H1 (cell line): ENCODE measurements at regions not wholly inside any gene's neighbourhood (a gene's known extent, or its start where the extent isn't known, plus 50 kb on each side); places are given as distances from the start of the nearest gene placed in this dataset.

ENCODE experiments used
- CTCF ChIA-PET: fragments of 300-600 bp; sonication (Branson Sonifier 250); formaldehyde crosslinking; loops from one replicate; lab custom pipeline; 2021; ENCODE audit not compliant: partially characterized antibody; lab: Charles Lee
- POLR2A ChIA-PET: fragments of 300-600 bp; sonication (Branson Sonifier 250); formaldehyde crosslinking; loops from one replicate; lab custom pipeline; 2021; ENCODE audit warnings: inconsistent platforms; ENCODE audit not compliant: partially characterized antibody; lab: Charles Lee
- DNase-seq, 2 experiments: peaks; one replicate each; pipeline versions ENCODE4 v3.0.0 to v3.0.0-alpha.2; 2010 to 2022; ENCODE audit warnings: low spot score in 2 of 2, low read depth in 1 of 2, mixed read lengths in 1 of 2
- FAIRE-seq: peaks from 2 replicates; lab custom pipeline; 2011; peaks lifted over from hg19 to GRCh38; lab: Jason Lieb, UNC
- H2AFZ ChIP-seq: 2 replicates; pipeline ENCODE4 v1.8.1; 2012; ENCODE audit warnings: low read length, inconsistent platforms
- H2AK5ac ChIP-seq: 2 replicates; pipeline ENCODE4 v1.6.1; 2013; ENCODE audit warnings: low read depth, low read length
- H2BK120ac ChIP-seq: replicated peaks from 2 replicates; pipeline ENCODE3; 2013; ENCODE audit warnings: low read depth, low read length, inconsistent platforms
- H2BK12ac ChIP-seq: 2 replicates; pipeline ENCODE4 v1.6.1; 2013; ENCODE audit warnings: low read depth, low read length
- H2BK15ac ChIP-seq: 2 replicates; pipeline ENCODE4 v1.6.1; 2013; ENCODE audit warnings: low read length
- H2BK20ac ChIP-seq: 2 replicates; pipeline ENCODE4 v1.6.1; 2013; ENCODE audit warnings: low read length
- H2BK5ac ChIP-seq: 2 replicates; pipeline ENCODE4 v1.6.1; 2013; ENCODE audit warnings: low read depth, low read length
- H3K14ac ChIP-seq: 2 replicates; pipeline ENCODE4 v1.6.1; 2013; ENCODE audit warnings: inconsistent platforms; ENCODE audit not compliant: insufficient read length
- H3K18ac ChIP-seq: 2 replicates; pipeline ENCODE4 v1.6.1; 2013; ENCODE audit warnings: low read length; ENCODE audit errors: extremely low read depth
- H3K23ac ChIP-seq: 2 replicates; pipeline ENCODE4 v1.6.1; 2013; ENCODE audit warnings: inconsistent platforms; ENCODE audit not compliant: insufficient read length
- H3K23me2 ChIP-seq: 2 replicates; pipeline ENCODE4 v1.6.1; 2013; ENCODE audit warnings: low read depth, low read length
- H3K27ac ChIP-seq: 2 replicates; pipeline ENCODE4 v1.6.1; 2011; ENCODE audit warnings: low read depth, low read length, inconsistent platforms
- H3K27me3 ChIP-seq, 4 experiments: replicated peaks in 1 of 4; 1 replicate in 1 of 4; 2 replicates in 3 of 4; pipeline versions ENCODE4 v1.6.1 to v1.8.1; 2011 to 2013; ENCODE audit warnings: low read length in 3 of 4, mild to moderate bottlenecking in 3 of 4, inconsistent platforms in 2 of 4, mixed read lengths in 2 of 4, moderate library complexity in 1 of 4; ENCODE audit not compliant: control insufficient read depth in 3 of 4, insufficient read depth in 3 of 4; ENCODE audit errors: extremely low read depth in 1 of 4
- H3K36me3 ChIP-seq, 4 experiments: 2 replicates each; pipeline versions ENCODE4 v1.6.1 to v1.8.1; 2011 to 2013; ENCODE audit warnings: mild to moderate bottlenecking in 4 of 4, low read length in 3 of 4, moderate library complexity in 2 of 4, control low read depth in 1 of 4, inconsistent platforms in 1 of 4; ENCODE audit not compliant: insufficient read depth in 4 of 4, control insufficient read depth in 2 of 4
- H3K4ac ChIP-seq: replicated peaks from 2 replicates; pipeline ENCODE3; 2013; ENCODE audit warnings: low read length, low read depth, mixed read lengths, inconsistent platforms; ENCODE audit not compliant: insufficient read length
- H3K4me1 ChIP-seq, 4 experiments: replicated peaks in 1 of 4; 1 replicate in 1 of 4; 2 replicates in 3 of 4; pipeline versions ENCODE4 v1.6.1 to v1.8.1; 2011 to 2013; ENCODE audit warnings: low read length in 3 of 4, inconsistent platforms in 2 of 4, mixed read lengths in 1 of 4; ENCODE audit not compliant: insufficient read depth in 4 of 4, control insufficient read depth in 3 of 4
- H3K4me2 ChIP-seq, 2 experiments: 2 replicates each; pipeline versions ENCODE4 v1.6.1 to v1.8.1; 2011 to 2013; ENCODE audit warnings: low read depth in 2 of 2, low read length in 2 of 2, control low read depth in 1 of 2, inconsistent platforms in 1 of 2, mild to moderate bottlenecking in 1 of 2; ENCODE audit not compliant: insufficient read depth in 1 of 2
- H3K4me3 ChIP-seq, 4 experiments: fragments of 200-600, 300-600 bp in 1 of 4; sonication (generic), shearing (Covaris generic), sonication (Bioruptor Twin) in 1 of 4; 2 replicates each; pipeline versions ENCODE4 v1.5.1 to v1.8.1; 2011 to 2016; ENCODE audit warnings: low read length in 4 of 4, low read depth in 3 of 4, control low read depth in 2 of 4, inconsistent platforms in 2 of 4, mild to moderate bottlenecking in 2 of 4, mixed read lengths in 1 of 4, moderate library complexity in 1 of 4; ENCODE audit not compliant: insufficient read depth in 2 of 4; ENCODE audit errors: extremely low read depth in 1 of 4
- H3K56ac ChIP-seq: replicated peaks from 2 replicates; pipeline ENCODE3; 2013; ENCODE audit warnings: low read depth, mild to moderate bottlenecking, mixed read lengths, low read length, inconsistent platforms; ENCODE audit not compliant: insufficient read length
- H3K79me1 ChIP-seq: 2 replicates; pipeline ENCODE4 v1.6.1; 2013; ENCODE audit warnings: low read depth, low read length, control low read depth
- H3K79me2 ChIP-seq, 2 experiments: 2 replicates each; pipeline versions ENCODE4 v1.6.1 to v1.8.1; 2012 to 2013; ENCODE audit warnings: low read length in 2 of 2, mild to moderate bottlenecking in 2 of 2, inconsistent platforms in 1 of 2; ENCODE audit not compliant: insufficient read depth in 2 of 2, control insufficient read depth in 1 of 2
- H3K9ac ChIP-seq, 4 experiments: replicated peaks in 1 of 4; 1 replicate in 1 of 4; 2 replicates in 3 of 4; pipeline versions ENCODE4 v1.6.1 to v1.8.1; 2011 to 2013; ENCODE audit warnings: low read depth in 3 of 4, low read length in 3 of 4, control low read depth in 2 of 4, mild to moderate bottlenecking in 2 of 4, moderate library complexity in 2 of 4, inconsistent platforms in 1 of 4; ENCODE audit errors: extremely low read depth in 1 of 4
- H3K9me3 ChIP-seq, 2 experiments: 2 replicates each; pipeline versions ENCODE4 v1.6.1 to v1.8.1; 2012 to 2013; ENCODE audit warnings: mild to moderate bottlenecking in 2 of 2, moderate library complexity in 2 of 2, control low read depth in 1 of 2, inconsistent platforms in 1 of 2, low read depth in 1 of 2, low read length in 1 of 2, mixed read lengths in 1 of 2; ENCODE audit not compliant: insufficient read depth in 2 of 2
- H4K20me1 ChIP-seq, 2 experiments: replicated peaks in 1 of 2; 2 replicates each; pipeline versions ENCODE3 to v1.8.1; 2011 to 2013; ENCODE audit warnings: inconsistent platforms in 2 of 2, low read length in 2 of 2, mild to moderate bottlenecking in 1 of 2; ENCODE audit not compliant: insufficient read depth in 2 of 2, control insufficient read depth in 1 of 2
- H4K5ac ChIP-seq: 2 replicates; pipeline ENCODE4 v1.6.1; 2013; ENCODE audit warnings: low read length, low read depth, mixed read lengths, inconsistent platforms; ENCODE audit not compliant: insufficient read length
- H4K8ac ChIP-seq: 2 replicates; pipeline ENCODE4 v1.8.0; 2013; ENCODE audit warnings: mild to moderate bottlenecking, moderate library complexity, low read length, inconsistent platforms; ENCODE audit not compliant: insufficient read depth; ENCODE audit errors: extremely low read depth
- H4K91ac ChIP-seq: replicated peaks from 2 replicates; pipeline ENCODE3; 2013; ENCODE audit warnings: low read length, mixed read lengths, inconsistent platforms; ENCODE audit not compliant: insufficient read length
- CBX8 ChIP-seq: fragments of 300-800, 300-1000 bp; sonication (generic); IDR thresholded peaks from 2 replicates; pipeline ENCODE4 v1.7.1; 2016; ENCODE audit warnings: low read depth, low read length, borderline replicate concordance
- NRF1 ChIP-seq: IDR thresholded peaks from 2 replicates; pipeline ENCODE4 v1.6.1; 2011; ENCODE audit warnings: mild to moderate bottlenecking, low read depth, low read length, improper control_type of control experiment
- SP1 ChIP-seq: IDR thresholded peaks from 2 replicates; pipeline ENCODE4 v1.6.1; 2011; ENCODE audit warnings: low read depth, low read length
- TCF12 ChIP-seq: IDR thresholded peaks from 2 replicates; pipeline ENCODE4 v1.6.1; 2011; ENCODE audit warnings: low read depth, mild to moderate bottlenecking, low read length
- WGBS, 2 experiments: shearing (Covaris generic) in 1 of 2; methylation state at CpG; one replicate each; pipeline versions ENCODE4 v1.1.6 to v1.1.7; 2013 to 2015; ENCODE audit warnings: low lambda C conversion rate in 2 of 2, mixed read lengths in 2 of 2, inconsistent platforms in 1 of 2, low coverage in 1 of 2, missing lambda C conversion rate in 1 of 2; ENCODE audit not compliant: insufficient replicate concordance in 2 of 2, insufficient coverage in 1 of 2, insufficient read length in 1 of 2; ENCODE audit errors: extremely low coverage in 1 of 2, missing lambda C conversion rate in 1 of 2; 5-methylcytosine and 5-hydroxymethylcytosine counted together

DNA sequence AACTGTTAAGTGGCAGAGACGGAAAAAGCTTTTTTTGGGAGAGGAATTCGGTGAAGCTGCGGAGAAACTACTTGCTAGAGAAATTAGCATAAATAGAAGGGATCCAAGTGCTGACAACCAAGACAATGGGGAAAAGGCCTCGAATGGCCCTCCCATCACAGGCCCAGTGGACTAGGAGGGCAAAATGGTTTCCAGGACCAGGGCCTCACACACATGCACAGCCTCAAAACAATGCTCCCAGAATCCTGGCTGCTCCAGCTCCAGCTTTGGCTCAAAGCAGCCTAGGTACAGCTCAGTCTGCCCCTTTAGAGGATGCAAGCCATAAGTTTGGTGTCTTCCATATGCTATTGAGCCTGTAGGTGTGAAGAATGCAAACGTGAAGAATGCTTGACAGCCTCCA, 388.2 kb downstream of the OTOL1 start:
- Histone ChIP-seq H4K20me1 (no peaks in the 10 kb centered on the region), H4K91ac (no peak overlapping the region), H3K23ac (no peak overlapping the region), H3K36me3 (no peaks in the 10 kb centered on the region), H2AK5ac (no peak overlapping the region), H3K14ac (no peak overlapping the region), H3K56ac (no peak overlapping the region), H3K9me3 (peaks cover 14 to 21% of the 10 kb centered on the region in 2 experiments), H4K8ac (no peak overlapping the region), H2BK12ac (no peak overlapping the region), H3K9ac (no peak overlapping the region), H3K27ac (no peak overlapping the region), H2BK20ac (no peak overlapping the region), H3K4me3 (no peak overlapping the region), H2BK5ac (no peak overlapping the region), H2AFZ (no peak overlapping the region), H2BK15ac (no peak overlapping the region), H3K18ac (no peak overlapping the region), H3K79me2 (no peaks in the 10 kb centered on the region), H3K23me2 (no peaks in the 10 kb centered on the region), H3K4ac (no peak overlapping the region), H2BK120ac (no peak overlapping the region), H4K5ac (no peak overlapping the region), H3K79me1 (no peaks in the 10 kb centered on the region), H3K4me1 (no peaks in the 10 kb centered on the region), H3K4me2 (no peak overlapping the region), H3K27me3 (no peaks in the 10 kb centered on the region)
- TF ChIP-seq CBX8: no peak
- TF ChIP-seq TCF12: no peak
- no peak for TF ChIP-seq SP1
- TF ChIP-seq NRF1: no peak
- 84 to 100% methylated on average over 1 to 5 of the region's 5 CpGs for WGBS, 2 experiments
- ChIA-PET CTCF (no interaction called here), POLR2A (no interaction called here)
- no peak for DNase-seq
- no peak for FAIRE-seq
